ENCODE measurements at regions not wholly inside any gene's neighbourhood (a gene's known extent, or its start where the extent isn't known, plus 50 kb on each side); places are given as distances from the start of the nearest gene placed in this dataset.
"Not testable (repeated sequence)": the region's sequence is repeated elsewhere in the genome, so short reads cannot be mapped to it uniquely, and the experiment has no call there.

- no peak for DNase-seq
These were observed 263.5 kb upstream of the USP15 start for GRCh38 chr12:61996717-61997116.

- DNase-seq, result no peak
These were observed 261.4 kb upstream of the USP15 start for GRCh38 chr12:61998791-61999190.

GRCh38 chr12:61999311-61999710, 260.9 kb upstream of the USP15 start:
- DNase-seq, result no peak

GRCh38 chr12:62001424-62001823, 258.8 kb upstream of the USP15 start:
- DNase-seq, result no peak

GRCh38 chr12:62003226-62003625, 257.0 kb upstream of the USP15 start:
- no peak for DNase-seq

GRCh38 chr12:62003701-62004100, 256.5 kb upstream of the USP15 start:
- no peak for DNase-seq

GRCh38 chr12:62005615-62006014, 254.6 kb upstream of the USP15 start:
- no peak for DNase-seq

- peak; percentile 14 for DNase-seq
These were observed 254.0 kb upstream of the USP15 start for GRCh38 chr12:62006076-62006732.

- no peak for DNase-seq
These were observed 251.5 kb upstream of the USP15 start for GRCh38 chr12:62008703-62009102.

GRCh38 chr12:62009445-62009844, 250.8 kb upstream of the USP15 start:
- DNase-seq, result no peak

GRCh38 chr12:62010331-62010906, 249.8 kb upstream of the USP15 start:
- not testable (repeated sequence) for DNase-seq

- not testable (repeated sequence) for DNase-seq
These were observed 249.2 kb upstream of the USP15 start for GRCh38 chr12:62010973-62011372.

GRCh38 chr12:62014330-62014729, 245.9 kb upstream of the USP15 start:
- DNase-seq, result no peak

GRCh38 chr12:62016021-62016420, 244.2 kb upstream of the USP15 start:
- no peak for DNase-seq

- DNase-seq, result no peak
These were observed 238.4 kb upstream of the USP15 start for GRCh38 chr12:62021808-62022207.

- DNase-seq, result no peak
These were observed 231.7 kb upstream of the USP15 start for GRCh38 chr12:62028536-62028935.

GRCh38 chr12:62032870-62033269, 227.3 kb upstream of the USP15 start:
- no peak for DNase-seq

- DNase-seq, result no peak
These were observed 215.6 kb upstream of the USP15 start for GRCh38 chr12:62044450-62045135.

GRCh38 chr12:62045211-62045610, 215.0 kb upstream of the USP15 start:
- no peak for DNase-seq

- no peak for DNase-seq
These were observed 209.4 kb upstream of the USP15 start for GRCh38 chr12:62050785-62051184.

GRCh38 chr12:62069976-62070375, 190.2 kb upstream of the USP15 start:
- no peak for DNase-seq

- DNase-seq, result not testable (repeated sequence)
These were observed 187.0 kb upstream of the USP15 start for GRCh38 chr12:62073236-62073635.

GRCh38 chr12:62075870-62076269, 184.3 kb upstream of the USP15 start:
- DNase-seq, result no peak

GRCh38 chr12:62078020-62078419, 182.2 kb upstream of the USP15 start:
- no peak for DNase-seq
